ENCODE measurements at regions not wholly inside any gene's neighbourhood (a gene's known extent, or its start where the extent isn't known, plus 50 kb on each side); places are given as distances from the start of the nearest gene placed in this dataset.

DNA sequence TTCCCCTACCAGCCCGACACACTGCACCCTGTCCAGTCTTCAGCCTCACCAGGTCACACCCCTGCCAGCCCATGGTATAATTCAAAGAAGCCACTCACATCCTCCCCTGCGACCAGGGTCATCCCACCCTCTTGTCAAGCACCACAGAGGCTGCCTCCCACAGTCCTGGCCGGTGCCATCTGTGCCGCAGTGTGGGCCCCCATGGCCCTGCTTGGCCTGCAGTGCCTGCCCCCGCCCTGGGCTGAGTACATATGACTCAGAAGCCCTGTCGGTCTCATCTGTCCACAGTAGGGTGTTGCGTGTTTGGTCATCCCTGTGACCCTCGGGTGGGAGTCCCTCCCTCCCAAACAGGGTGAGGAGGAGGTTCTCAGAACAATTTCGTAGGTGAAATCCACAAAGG, 190.8 kb upstream of the AJAP1 start:
- ATAC-seq: no peak
- Histone ChIP-seq H3K27me3 (peaks cover 16% of the 10 kb centered on the region), H3K4me3 (no peak overlapping the region), H3K9me3 (no peaks in the 10 kb centered on the region), H3K27ac (no peak overlapping the region), H3K4me1 (no peaks in the 10 kb centered on the region), H3K36me3 (no peaks in the 10 kb centered on the region)
- TF ChIP-seq CTCF (IDR thresholded peaks at IDR 0.05) (no peak), POLR2AphosphoS5 (IDR thresholded peaks at IDR 0.05) (no peak), EP300 (IDR thresholded peaks at IDR 0.05) (no peak), POLR2A (IDR thresholded peaks at IDR 0.05) (no peak)
- 95% methylated on average over 3 of the region's 9 CpGs; no CpG with 5 or more reads in 1 of the 2 donors for WGBS, 2 donors (ENCODE audit: low coverage in 1 of 2)

DNA sequence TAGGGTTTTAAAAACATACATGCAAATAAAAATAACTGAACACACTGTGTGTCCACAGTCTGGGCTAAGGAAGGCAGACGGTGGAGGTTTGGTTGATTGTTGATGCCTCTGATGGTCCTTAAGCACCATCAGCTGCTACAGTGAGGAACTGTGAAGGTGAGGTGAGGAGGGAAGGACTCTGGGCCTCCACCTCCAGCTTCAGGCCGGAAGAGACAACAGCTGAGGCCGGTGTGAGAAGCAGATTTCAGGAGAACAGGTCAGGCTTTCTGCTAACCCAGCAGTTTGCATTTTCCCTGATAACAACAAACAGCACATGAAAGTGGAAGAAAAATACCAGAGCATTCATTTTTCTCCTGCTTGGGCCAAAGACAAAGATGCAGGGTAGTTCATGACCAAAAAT, 189.9 kb upstream of the AJAP1 start:
- ATAC-seq: no peak
- no peak for TF ChIP-seq POLR2AphosphoS5 (IDR thresholded peaks at IDR 0.05)
- TF ChIP-seq POLR2A (IDR thresholded peaks at IDR 0.05): no peak
- TF ChIP-seq EP300 (IDR thresholded peaks at IDR 0.05): no peak
- no peak for TF ChIP-seq CTCF (IDR thresholded peaks at IDR 0.05)
- no peaks in the 10 kb centered on the region for H3K4me1 ChIP-seq

DNA sequence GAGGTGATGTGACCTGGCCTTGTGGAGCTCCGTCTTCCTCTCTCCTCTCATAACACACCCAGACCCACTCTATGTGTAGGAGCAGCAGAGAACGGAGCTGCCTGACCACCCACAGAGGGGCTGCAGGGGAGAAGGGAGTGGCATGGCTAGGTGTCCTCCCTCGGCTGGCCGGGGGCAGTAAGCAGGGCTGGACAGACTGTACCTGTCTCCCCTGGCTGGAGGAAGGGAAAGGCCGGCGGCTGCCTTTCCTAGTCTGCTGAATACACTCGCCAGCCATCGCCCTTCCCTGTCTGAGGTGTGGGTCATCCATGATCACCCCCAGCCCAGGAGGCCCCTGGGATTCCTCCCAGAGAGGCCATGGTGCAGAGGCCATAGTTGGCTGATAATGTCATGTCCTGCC, 187.2 kb upstream of the AJAP1 start:
- Histone ChIP-seq H3K27me3 (peaks cover 26% of the 10 kb centered on the region), H3K9me3 (no peaks in the 10 kb centered on the region), H3K4me3 (no peak overlapping the region), H3K4me1 (no peaks in the 10 kb centered on the region), H3K36me3 (no peaks in the 10 kb centered on the region), H3K27ac (no peak overlapping the region)
- TF ChIP-seq EP300 (IDR thresholded peaks at IDR 0.05) (no peak), POLR2AphosphoS5 (IDR thresholded peaks at IDR 0.05) (no peak), POLR2A (IDR thresholded peaks at IDR 0.05) (no peak), CTCF (IDR thresholded peaks at IDR 0.05) (no peak)
- 95% methylated on average over 3 of the region's 8 CpGs; no CpG with 5 or more reads in 1 of the 2 donors for WGBS, 2 donors (ENCODE audit: low coverage in 1 of 2)
- no peak for ATAC-seq

More for the DNA sequence above, 189.9 kb upstream of the AJAP1 start:
- no peak overlapping the region for H3K4me3 ChIP-seq
- H3K27ac ChIP-seq: no peak overlapping the region
- H3K36me3 ChIP-seq: no peaks in the 10 kb centered on the region
- H3K27me3 ChIP-seq: peaks cover 25% of the 10 kb centered on the region
- no peaks in the 10 kb centered on the region for H3K9me3 ChIP-seq
- WGBS, 2 donors (ENCODE audit: low coverage in 1 of 2): 74 to 87% methylated on average over 3 of the region's 3 CpGs

DNA sequence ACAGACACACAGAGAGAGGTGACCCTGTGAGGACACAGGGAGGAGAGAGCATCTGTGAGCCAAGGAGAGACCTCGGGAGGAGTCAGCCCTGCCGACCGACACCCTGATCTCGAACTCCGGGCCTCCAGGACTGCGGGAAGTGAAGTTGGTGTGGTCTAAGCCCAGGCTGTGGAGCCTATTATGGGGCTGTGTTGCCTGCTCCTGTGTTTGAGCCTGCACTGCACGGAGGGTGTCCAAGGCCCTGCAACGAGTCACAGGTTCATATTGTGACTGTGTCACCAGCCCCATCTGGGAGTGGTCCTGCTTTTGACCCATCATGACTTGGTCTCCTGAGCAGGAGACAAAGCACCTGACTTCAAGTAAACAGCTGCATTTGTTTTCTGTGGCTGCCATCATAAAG, 186.0 kb upstream of the AJAP1 start:
- Histone ChIP-seq H3K27me3 (peaks cover 32% of the 10 kb centered on the region), H3K9me3 (no peaks in the 10 kb centered on the region), H3K36me3 (no peaks in the 10 kb centered on the region), H3K27ac (no peak overlapping the region), H3K4me1 (no peaks in the 10 kb centered on the region), H3K4me3 (no peak overlapping the region)
- no peak for ATAC-seq
- 87% methylated on average over 3 of the region's 8 CpGs; no CpG with 5 or more reads in 1 of the 2 donors for WGBS, 2 donors (ENCODE audit: low coverage in 1 of 2)
- TF ChIP-seq EP300 (IDR thresholded peaks at IDR 0.05): no peak
- TF ChIP-seq CTCF (IDR thresholded peaks at IDR 0.05): no peak
- TF ChIP-seq POLR2A (IDR thresholded peaks at IDR 0.05): no peak
- no peak for TF ChIP-seq POLR2AphosphoS5 (IDR thresholded peaks at IDR 0.05)

GRCh38 chr1:4468804-4469514, 185.4 kb upstream of the AJAP1 start:
- Histone ChIP-seq H3K4me1 (no peaks in the 10 kb centered on the region), H3K9me3 (no peaks in the 10 kb centered on the region), H3K27ac (no peak overlapping the region), H3K4me3 (no peak overlapping the region), H3K36me3 (no peaks in the 10 kb centered on the region), H3K27me3 (peaks cover 38% of the 10 kb centered on the region)
- WGBS, 2 donors (ENCODE audit: low coverage in 1 of 2): 83 to 85% methylated on average over 5 to 6 of the region's 9 CpGs
- TF ChIP-seq CTCF (IDR thresholded peaks at IDR 0.05) (no peak), POLR2AphosphoS5 (IDR thresholded peaks at IDR 0.05) (no peak)
- ATAC-seq: no peak
